Stimulated activated CD8-positive, alpha-beta memory T cell treated with anti-CD3 and anti-CD28 coated beads, Interleukin-4, amount 100 ng/mL, for 48 hours (primary cell): ENCODE measurements at regions not wholly inside any gene's neighbourhood (a gene's known extent, or its start where the extent isn't known, plus 50 kb on each side); places are given as distances from the start of the nearest gene placed in this dataset.
"Not testable (repeated sequence)": the region's sequence is repeated elsewhere in the genome, so short reads cannot be mapped to it uniquely, and the experiment has no call there.

Experiments
- DNase-seq: peaks from one replicate; pipeline ENCODE4 v3.0.0-alpha.2; 2020

GRCh38 chr14:51351997-51352396 lies 112.0 kb downstream of the TMX1 start:
- DNase-seq: no peak

GRCh38 chr14:51353901-51354300 lies 113.9 kb downstream of the TMX1 start:
- no peak for DNase-seq

GRCh38 chr14:51354846-51355245 lies 114.8 kb downstream of the TMX1 start:
- no peak for DNase-seq

GRCh38 chr14:51356381-51356780 lies 116.3 kb downstream of the TMX1 start:
- DNase-seq: no peak

- no peak for DNase-seq
These were observed 117.2 kb downstream of the TMX1 start for GRCh38 chr14:51357250-51357649.

GRCh38 chr14:51360592-51360991 lies 120.5 kb downstream of the TMX1 start:
- no peak for DNase-seq

GRCh38 chr14:51365241-51365965 lies 125.4 kb downstream of the TMX1 start:
- no peak for DNase-seq

- DNase-seq: not testable (repeated sequence)
These were observed 126.4 kb downstream of the TMX1 start for GRCh38 chr14:51366460-51366859.

GRCh38 chr14:51366866-51367599 lies 127.0 kb downstream of the TMX1 start:
- not testable (repeated sequence) for DNase-seq

- DNase-seq: no peak
These were observed 127.5 kb downstream of the TMX1 start for GRCh38 chr14:51367600-51367931.

GRCh38 chr14:51368721-51369163 lies 128.7 kb downstream of the TMX1 start:
- no peak for DNase-seq

GRCh38 chr14:51369814-51370213 lies 129.8 kb downstream of the TMX1 start:
- peak; percentile 43 for DNase-seq

GRCh38 chr14:51370758-51371386 lies 130.8 kb downstream of the TMX1 start:
- DNase-seq: no peak

- DNase-seq: not testable (repeated sequence)
These were observed 137.1 kb downstream of the TMX1 start for GRCh38 chr14:51377186-51377585.

- DNase-seq: no peak
These were observed 142.5 kb downstream of the TMX1 start for GRCh38 chr14:51382506-51382905.

GRCh38 chr14:51386411-51386810 lies 146.4 kb downstream of the TMX1 start:
- no peak for DNase-seq

GRCh38 chr14:51386983-51387735 lies 147.1 kb downstream of the TMX1 start:
- DNase-seq: no peak

GRCh38 chr14:51392416-51392815 lies 152.4 kb downstream of the TMX1 start:
- DNase-seq: no peak

GRCh38 chr14:51394384-51394783 lies 154.3 kb downstream of the TMX1 start:
- no peak for DNase-seq

- DNase-seq: no peak
These were observed 154.8 kb downstream of the TMX1 start for GRCh38 chr14:51394804-51395203.

- no peak for DNase-seq
These were observed 155.4 kb downstream of the TMX1 start for GRCh38 chr14:51395361-51395849.

GRCh38 chr14:51396222-51396815 lies 156.3 kb downstream of the TMX1 start:
- no peak for DNase-seq

- no peak for DNase-seq
These were observed 158.9 kb downstream of the TMX1 start for GRCh38 chr14:51398898-51399297.
